ENCODE measurements at regions not wholly inside any gene's neighbourhood (a gene's known extent, or its start where the extent isn't known, plus 50 kb on each side); places are given as distances from the start of the nearest gene placed in this dataset.
"Not testable (repeated sequence)": the region's sequence is repeated elsewhere in the genome, so short reads cannot be mapped to it uniquely, and the experiment has no call there.

- no peak for DNase-seq
- TF ChIP-seq GATA1 (IDR thresholded peaks at IDR 0.05; ENCODE audit: low read depth, low read length): no peak
- TF ChIP-seq POLR2A (IDR thresholded peaks at IDR 0.05; ENCODE audit: low read length): no peak
Measured at GRCh38 chr4:123671636-123672404, 275.2 kb downstream of the SPRY1 start.

- TF ChIP-seq GATA1 (IDR thresholded peaks at IDR 0.05; ENCODE audit: low read depth, low read length) (no peak), POLR2A (IDR thresholded peaks at IDR 0.05; ENCODE audit: low read length) (no peak)
- no peak for DNase-seq
Measured at GRCh38 chr4:123672987-123673386, 276.4 kb downstream of the SPRY1 start.

GRCh38 chr4:123673971-123674370 lies 277.4 kb downstream of the SPRY1 start:
- no peak for TF ChIP-seq POLR2A (IDR thresholded peaks at IDR 0.05; ENCODE audit: low read length)
- no peak for DNase-seq

GRCh38 chr4:123674762-123675465 lies 278.3 kb downstream of the SPRY1 start:
- TF ChIP-seq GATA1 (IDR thresholded peaks at IDR 0.05; ENCODE audit: low read depth, low read length) (no peak), POLR2A (IDR thresholded peaks at IDR 0.05; ENCODE audit: low read length) (no peak)
- DNase-seq: no peak

GRCh38 chr4:123675567-123675966 lies 279.0 kb downstream of the SPRY1 start:
- TF ChIP-seq POLR2A (IDR thresholded peaks at IDR 0.05; ENCODE audit: low read length) (no peak), GATA1 (IDR thresholded peaks at IDR 0.05; ENCODE audit: low read depth, low read length) (no peak)
- DNase-seq: no peak

GRCh38 chr4:123676071-123676889 lies 279.7 kb downstream of the SPRY1 start:
- DNase-seq: no peak
- no peak for TF ChIP-seq POLR2A (IDR thresholded peaks at IDR 0.05; ENCODE audit: low read length)
- no peak for TF ChIP-seq GATA1 (IDR thresholded peaks at IDR 0.05; ENCODE audit: low read depth, low read length)

GRCh38 chr4:123676890-123677229 lies 280.3 kb downstream of the SPRY1 start:
- no peak for TF ChIP-seq GATA1 (IDR thresholded peaks at IDR 0.05; ENCODE audit: low read depth, low read length)
- no peak for TF ChIP-seq POLR2A (IDR thresholded peaks at IDR 0.05; ENCODE audit: low read length)
- DNase-seq: no peak

- DNase-seq: no peak
- no peak for TF ChIP-seq POLR2A (IDR thresholded peaks at IDR 0.05; ENCODE audit: low read length)
Measured at GRCh38 chr4:123682931-123683330, 286.3 kb downstream of the SPRY1 start.

GRCh38 chr4:123684937-123685336 lies 288.3 kb downstream of the SPRY1 start:
- DNase-seq: not testable (repeated sequence)

- not testable (repeated sequence) for DNase-seq
Measured at GRCh38 chr4:123695531-123695930, 298.9 kb downstream of the SPRY1 start.

- DNase-seq: no peak
- TF ChIP-seq GATA1 (IDR thresholded peaks at IDR 0.05; ENCODE audit: low read depth, low read length) (no peak), POLR2A (IDR thresholded peaks at IDR 0.05; ENCODE audit: low read length) (no peak)
Measured at GRCh38 chr4:123696687-123697086, 300.1 kb downstream of the SPRY1 start.

- no peak for DNase-seq
- no peak for TF ChIP-seq POLR2A (IDR thresholded peaks at IDR 0.05; ENCODE audit: low read length)
- TF ChIP-seq GATA1 (IDR thresholded peaks at IDR 0.05; ENCODE audit: low read depth, low read length): no peak
Measured at GRCh38 chr4:123698556-123698955, 302.0 kb downstream of the SPRY1 start.

- DNase-seq: no peak
- TF ChIP-seq POLR2A (IDR thresholded peaks at IDR 0.05; ENCODE audit: low read length): no peak
- no peak for TF ChIP-seq GATA1 (IDR thresholded peaks at IDR 0.05; ENCODE audit: low read depth, low read length)
Measured at GRCh38 chr4:123699880-123700771, 303.5 kb downstream of the SPRY1 start.

- no peak for TF ChIP-seq POLR2A (IDR thresholded peaks at IDR 0.05; ENCODE audit: low read length)
- no peak for TF ChIP-seq GATA1 (IDR thresholded peaks at IDR 0.05; ENCODE audit: low read depth, low read length)
- no peak for DNase-seq
Measured at GRCh38 chr4:123701131-123701575, 304.6 kb downstream of the SPRY1 start.

All from erythroblast (primary cell).